H9 (cell line): ENCODE measurements at regions not wholly inside any gene's neighbourhood (a gene's known extent, or its start where the extent isn't known, plus 50 kb on each side); places are given as distances from the start of the nearest gene placed in this dataset.
"Not testable (repeated sequence)": the region's sequence is repeated elsewhere in the genome, so short reads cannot be mapped to it uniquely, and the experiment has no call there.

Experiments used
- DNase-seq: peaks from one replicate; pipeline ENCODE4 v3.0.0-alpha.2; 2017
- H2AFZ ChIP-seq: one replicate; pipeline ENCODE4 v1.6.1; 2013; ENCODE audit warnings: mild to moderate bottlenecking, low read length, control low read depth, moderate library complexity
- H2AK5ac ChIP-seq: 2 replicates; pipeline ENCODE4 v1.6.1; 2013; ENCODE audit warnings: low read length, control low read depth, mixed read lengths; ENCODE audit not compliant: insufficient read length
- H2BK120ac ChIP-seq: one replicate; pipeline ENCODE4 v1.6.1; 2013; ENCODE audit warnings: low read depth, mild to moderate bottlenecking, low read length, control low read depth, inconsistent platforms; ENCODE audit not compliant: poor library complexity, severe bottlenecking
- H2BK12ac ChIP-seq: 2 replicates; pipeline ENCODE4 v1.6.1; 2013; ENCODE audit warnings: low read length, control low read depth, mixed read lengths, low read depth; ENCODE audit not compliant: insufficient read length
- H2BK15ac ChIP-seq: 2 replicates; pipeline ENCODE4 v1.6.1; 2013; ENCODE audit warnings: low read depth, low read length, control low read depth
- H2BK20ac ChIP-seq: one replicate; pipeline ENCODE4 v1.6.1; 2013; ENCODE audit warnings: low read depth, mild to moderate bottlenecking, low read length, control low read depth, inconsistent platforms; ENCODE audit not compliant: poor library complexity, severe bottlenecking
- H2BK5ac ChIP-seq: 2 replicates; pipeline ENCODE4 v1.6.1; 2013; ENCODE audit warnings: low read length, control low read depth, mixed read lengths; ENCODE audit not compliant: insufficient read length
- H3K14ac ChIP-seq: 2 replicates; pipeline ENCODE4 v1.6.1; 2013; ENCODE audit warnings: low read length, control low read depth; ENCODE audit not compliant: insufficient read depth
- H3K18ac ChIP-seq: 2 replicates; pipeline ENCODE4 v1.6.1; 2013; ENCODE audit warnings: low read depth, mild to moderate bottlenecking, mixed read lengths, low read length, control low read depth; ENCODE audit not compliant: insufficient read length
- H3K23ac ChIP-seq: 2 replicates; pipeline ENCODE4 v1.6.1; 2013; ENCODE audit warnings: low read length, control low read depth, mixed read lengths, low read depth; ENCODE audit not compliant: insufficient read length
- H3K23me2 ChIP-seq: 2 replicates; pipeline ENCODE4 v1.6.1; 2013; ENCODE audit warnings: low read depth, mild to moderate bottlenecking, mixed read lengths, low read length, control low read depth; ENCODE audit not compliant: insufficient read length, poor library complexity, severe bottlenecking
- H3K27ac ChIP-seq: 2 replicates; pipeline ENCODE4 v1.5.1; 2013; ENCODE audit warnings: low read length, control low read depth, mixed read lengths, low read depth; ENCODE audit not compliant: insufficient read length
- H3K27me3 ChIP-seq: 2 replicates; pipeline ENCODE4 v1.6.1; 2013; ENCODE audit warnings: low read length, control low read depth, inconsistent platforms; ENCODE audit not compliant: insufficient read depth
- H3K4ac ChIP-seq: 2 replicates; pipeline ENCODE4 v1.6.1; 2013; ENCODE audit warnings: low read depth, mild to moderate bottlenecking, control low read depth, inconsistent platforms, low read length, moderate library complexity
- H3K4me1 ChIP-seq: 2 replicates; pipeline ENCODE4 v1.6.1; 2013; ENCODE audit warnings: low read length, control low read depth, inconsistent platforms; ENCODE audit not compliant: insufficient read depth
- H3K4me2 ChIP-seq: 2 replicates; pipeline ENCODE4 v1.6.1; 2013; ENCODE audit warnings: low read length, control low read depth, mixed read lengths; ENCODE audit not compliant: insufficient read length, insufficient read depth
- H3K56ac ChIP-seq: 2 replicates; pipeline ENCODE4 v1.6.1; 2013; ENCODE audit warnings: low read depth, mild to moderate bottlenecking, mixed read lengths, low read length, control low read depth; ENCODE audit not compliant: insufficient read length
- H3K79me1 ChIP-seq: 2 replicates; pipeline ENCODE4 v1.6.1; 2013; ENCODE audit warnings: low read depth, mild to moderate bottlenecking, moderate library complexity, low read length, control low read depth, inconsistent platforms; ENCODE audit not compliant: insufficient read depth, poor library complexity, severe bottlenecking
- H3K79me2 ChIP-seq: 2 replicates; pipeline ENCODE4 v1.6.1; 2013; ENCODE audit warnings: low read length, control low read depth, inconsistent platforms; ENCODE audit not compliant: insufficient read depth
- H3K9ac ChIP-seq: 2 replicates; pipeline ENCODE4 v1.6.1; 2013; ENCODE audit warnings: low read length, control low read depth, mixed read lengths; ENCODE audit not compliant: insufficient read length; ENCODE audit errors: extremely low read depth
- H3K9me3 ChIP-seq: one replicate; pipeline ENCODE4 v1.6.1; 2013; ENCODE audit warnings: low read depth, low read length, inconsistent platforms; ENCODE audit not compliant: control insufficient read depth
- H3T11ph ChIP-seq: one replicate; pipeline ENCODE4 v1.6.1; 2013; ENCODE audit warnings: mild to moderate bottlenecking, low read length, control low read depth, inconsistent platforms
- H4K20me1 ChIP-seq: one replicate; pipeline ENCODE4 v1.6.1; 2013; ENCODE audit not compliant: control insufficient read depth, insufficient read length, insufficient read depth
- H4K5ac ChIP-seq: 2 replicates; pipeline ENCODE4 v1.6.1; 2013; ENCODE audit warnings: low read depth, mild to moderate bottlenecking, mixed read lengths, low read length, control low read depth; ENCODE audit not compliant: insufficient read length
- H4K8ac ChIP-seq: replicated peaks from 2 replicates; pipeline ENCODE4 v1.6.1; 2013; ENCODE audit warnings: low read length, control low read depth, mixed read lengths, low read depth; ENCODE audit not compliant: insufficient read length
- H4K91ac ChIP-seq: 2 replicates; pipeline ENCODE4 v1.6.1; 2013; ENCODE audit warnings: low read depth, mild to moderate bottlenecking, moderate library complexity, mixed read lengths, low read length, control low read depth; ENCODE audit not compliant: insufficient read length
- H3K27ac Mint-ChIP-seq, 3 experiments: 2 replicates in 2 of 3; 3 replicates in 1 of 3; pipeline ENCODE4 v1.8.0; 2020 to 2021; ENCODE audit warnings: mixed read lengths in 3 of 3, mild to moderate bottlenecking in 1 of 3, moderate library complexity in 1 of 3
- H3K27me3 Mint-ChIP-seq: 2 replicates; pipeline ENCODE4 v1.8.0; 2021; ENCODE audit warnings: low read depth, mild to moderate bottlenecking, moderate library complexity, mixed read lengths
- H3K36me3 Mint-ChIP-seq, 3 experiments: 2 replicates in 2 of 3; 3 replicates in 1 of 3; pipeline ENCODE4 v1.8.0; 2020 to 2021; ENCODE audit warnings: low read depth in 3 of 3, mixed read lengths in 3 of 3; ENCODE audit not compliant: insufficient read depth in 1 of 3
- H3K4me1 Mint-ChIP-seq, 2 experiments: 2 replicates each; pipeline ENCODE4 v1.8.0; 2020; ENCODE audit warnings: mixed read lengths in 2 of 2
- H3K4me3 Mint-ChIP-seq, 2 experiments: 2 replicates in 1 of 2; 3 replicates in 1 of 2; pipeline ENCODE4 v1.8.0; 2020 to 2021; ENCODE audit warnings: mild to moderate bottlenecking in 2 of 2, mixed read lengths in 2 of 2, moderate library complexity in 1 of 2
- H3K9me3 Mint-ChIP-seq, 2 experiments: 2 replicates in 1 of 2; 3 replicates in 1 of 2; pipeline ENCODE4 v1.8.0; 2020; ENCODE audit warnings: mild to moderate bottlenecking in 2 of 2, mixed read lengths in 2 of 2, moderate library complexity in 1 of 2
- CTCF ChIP-seq: fragments of 200-600 bp; sonication (generic); conservative IDR thresholded peaks from 3 replicates; pipeline ENCODE4 v1.8.0; 2021; ENCODE audit warnings: antibody characterized with exemption, mild to moderate bottlenecking
- WGBS: extraction: QIAGEN DNeasy Blood & Tissue Kit; methylation state at CpG from one replicate; pipeline ENCODE4 v1.1.7; 2013; ENCODE audit warnings: missing lambda C conversion rate, low lambda C conversion rate, mixed read lengths; ENCODE audit not compliant: insufficient read length; ENCODE audit errors: extremely low coverage; 5-methylcytosine and 5-hydroxymethylcytosine counted together

DNA sequence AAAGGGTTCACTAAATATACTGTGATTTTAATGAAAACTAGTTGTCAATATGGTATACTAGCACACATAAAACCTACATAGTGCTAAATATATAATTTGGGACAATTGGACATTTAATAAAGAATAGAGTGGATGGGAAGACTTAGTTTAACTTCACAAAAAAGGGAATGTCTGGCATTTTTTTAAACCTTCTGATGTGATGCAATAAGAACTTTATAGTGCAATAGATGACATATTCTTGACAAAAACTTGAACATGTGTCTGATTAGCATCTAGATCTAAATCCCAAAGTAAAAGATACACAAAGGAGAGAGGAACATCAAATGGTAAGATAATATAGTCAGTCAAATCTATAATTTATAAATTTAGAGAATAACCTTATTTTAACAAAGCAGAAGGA lies 488.3 kb upstream of the SYT1 start:
- H3K4me2 ChIP-seq: no peak overlapping the region
- H3K56ac ChIP-seq: no peak overlapping the region
- H3K9me3 ChIP-seq: peaks cover 10% of the 10 kb centered on the region
- no peak overlapping the region for H3K4ac ChIP-seq
- H3K36me3 Mint-ChIP-seq: peaks cover 21 to 31% (median 25%) of the 10 kb centered on the region in 3 experiments
- TF ChIP-seq CTCF: no peak
- no peak overlapping the region for H3K14ac ChIP-seq
- no peak for DNase-seq
- no peaks in the 10 kb centered on the region for H3K79me2 ChIP-seq
- H2BK20ac ChIP-seq: no peak overlapping the region
- H3K23ac ChIP-seq: no peak overlapping the region
- no peak overlapping the region for H2BK15ac ChIP-seq
- H3K9me3 Mint-ChIP-seq: peaks cover 27 to 29% of the 10 kb centered on the region in 2 experiments
- no peaks in the 10 kb centered on the region for H3K27me3 ChIP-seq
- no peak overlapping the region for H3K4me3 Mint-ChIP-seq
- H4K20me1 ChIP-seq: no peaks in the 10 kb centered on the region
- H3T11ph ChIP-seq: no peak overlapping the region
- no peak overlapping the region for H2AK5ac ChIP-seq
- H2BK5ac ChIP-seq: no peak overlapping the region
- no peaks in the 10 kb centered on the region for H3K27me3 Mint-ChIP-seq
- no peaks in the 10 kb centered on the region for H3K23me2 ChIP-seq
- H2BK12ac ChIP-seq: no peak overlapping the region
- no peak overlapping the region for H4K8ac ChIP-seq
- no peaks in the 10 kb centered on the region; the same call in 1 of the 2 replicates for H3K4me1 ChIP-seq
- peaks cover 23 to 28% of the 10 kb centered on the region in 2 experiments for H3K4me1 Mint-ChIP-seq
- H4K91ac ChIP-seq: no peak overlapping the region
- no peak overlapping the region for H3K9ac ChIP-seq
- no peak overlapping the region for H2AFZ ChIP-seq
- H3K79me1 ChIP-seq: no peaks in the 10 kb centered on the region
- no peak overlapping the region for H3K27ac Mint-ChIP-seq
- no peak overlapping the region for H3K18ac ChIP-seq
- H2BK120ac ChIP-seq: no peak overlapping the region
- no peak overlapping the region for H3K27ac ChIP-seq
- no peak overlapping the region for H4K5ac ChIP-seq

GRCh38 chr12:78379065-78379464 lies 485.5 kb upstream of the SYT1 start:
- not testable (repeated sequence) for H3K23ac ChIP-seq, H4K8ac ChIP-seq, H2BK5ac ChIP-seq, H3K4me3 Mint-ChIP-seq, H4K5ac ChIP-seq, H3K27ac ChIP-seq, H4K91ac ChIP-seq, H3K27me3 Mint-ChIP-seq, H3K4me2 ChIP-seq, H3K79me1 ChIP-seq, H3K27ac Mint-ChIP-seq, H2BK120ac ChIP-seq, H3K4me1 ChIP-seq, H3K23me2 ChIP-seq, H3K14ac ChIP-seq, H3K18ac ChIP-seq, H3T11ph ChIP-seq, H3K27me3 ChIP-seq, H3K4ac ChIP-seq, H2BK20ac ChIP-seq, DNase-seq, H2BK12ac ChIP-seq, H2AK5ac ChIP-seq, H3K79me2 ChIP-seq, H2BK15ac ChIP-seq, H2AFZ ChIP-seq, H3K9ac ChIP-seq, H3K56ac ChIP-seq, H4K20me1 ChIP-seq
- Mint-ChIP-seq H3K9me3 (peaks cover 29 to 30% of the 10 kb centered on the region in 2 experiments), H3K4me1 (peaks cover 14 to 17% of the 10 kb centered on the region in 2 experiments), H3K36me3 (peaks cover 21 to 31% (median 25%) of the 10 kb centered on the region in 3 experiments)
- H3K9me3 ChIP-seq: peaks cover 10% of the 10 kb centered on the region
- WGBS: no CpG with 5 or more reads among the region's 2 CpGs
